ENCODE measurements at regions not wholly inside any gene's neighbourhood (a gene's known extent, or its start where the extent isn't known, plus 50 kb on each side); places are given as distances from the start of the nearest gene placed in this dataset.

- intact Hi-C loops (cut with micrococcal nuclease), result no loop called here
- Histone ChIP-seq H3K9ac (ENCODE audit: low read length) (no peak overlapping the region), H3K79me2 (ENCODE audit: insufficient read depth, low read length) (no peaks in the 10 kb centered on the region), H4K20me1 (ENCODE audit: insufficient read depth) (no peaks in the 10 kb centered on the region), H3K36me3 (ENCODE audit: control insufficient read depth in 1 of 2, insufficient read depth in 2 of 2, low read length in 2 of 2) (no peaks in the 10 kb centered on the region), H3K27ac (ENCODE audit: low read depth, low read length) (no peak overlapping the region), H2AFZ (ENCODE audit: low read depth, low read length, poor library complexity, severe bottlenecking) (no peak overlapping the region), H3K4me2 (ENCODE audit: low read length) (no peak overlapping the region), H3K27me3 (ENCODE audit: insufficient read depth, low read length) (peaks cover 26% of the 10 kb centered on the region), H3K4me3 (replicated peaks in 1 of 2; ENCODE audit: low read depth in 1 of 2, low read length in 2 of 2) (no peak overlapping the region), H3K9me3 (ENCODE audit: control insufficient read depth in 1 of 2, insufficient read depth in 1 of 2, low read depth in 1 of 2, low read length in 2 of 2) (no peaks in the 10 kb centered on the region; a peak in 1 of 4 replicates), H3K9me2 (ENCODE audit: insufficient read depth) (no peaks in the 10 kb centered on the region), H3K4me1 (ENCODE audit: control insufficient read depth in 1 of 2, insufficient read depth in 2 of 2, low read length in 2 of 2) (no peaks in the 10 kb centered on the region)
- no TSS peak for BruUV-seq (replicated peaks)
- ChIA-PET CTCF (no interaction called here), POLR2A (no interaction called here), RAD21 (ENCODE audit: low non-redundant PET in 1 of 2, low total read pairs in 2 of 2, uncharacterized antibody in 2 of 2, unreplicated experiment in 2 of 2) (no interaction called here)
- TF ChIP-seq REST (IDR thresholded peaks at IDR 0.05; ENCODE audit: low read depth), result no peak
- no peak for TF ChIP-seq CBX3 (IDR thresholded peaks at IDR 0.05; ENCODE audit: low read depth)
- no peak for TF ChIP-seq ATF3 (IDR thresholded peaks at IDR 0.05)
- no peak for TF ChIP-seq ZBTB33 (IDR thresholded peaks at IDR 0.05; ENCODE audit: extremely low read depth, insufficient replicate concordance, low read length)
- no peak for TF ChIP-seq RAD21 (IDR thresholded peaks at IDR 0.05; ENCODE audit: low read depth)
- TF ChIP-seq SRF (IDR thresholded peaks at IDR 0.05; ENCODE audit: low read depth), result no peak
- no peak for TF ChIP-seq SIN3A (IDR thresholded peaks at IDR 0.05; ENCODE audit: low read depth)
- TF ChIP-seq YY1 (IDR thresholded peaks at IDR 0.05; ENCODE audit: extremely low read depth, insufficient replicate concordance, low read depth, low read length), result no peak
- DNase-seq (ENCODE audit: low read depth, low spot score) (no peak), ATAC-seq (no peak)
Observed at GRCh38 chr1:30200161-30200560, 523.2 kb downstream of the MATN1 start.

All from HCT116 (cell line).